ENCODE measurements at regions not wholly inside any gene's neighbourhood (a gene's known extent, or its start where the extent isn't known, plus 50 kb on each side); places are given as distances from the start of the nearest gene placed in this dataset.
"Not testable (repeated sequence)": the region's sequence is repeated elsewhere in the genome, so short reads cannot be mapped to it uniquely, and the experiment has no call there.

GRCh38 chr10:4403638-4404252 lies 422.3 kb upstream of the AKR1E2 start:
- no peaks in the 10 kb centered on the region for H3K36me3 ChIP-seq (replicated peaks)
- H3K4me3 ChIP-seq = no peak overlapping the region
- no peaks in the 10 kb centered on the region for H3K27me3 ChIP-seq (ENCODE audit: low read depth)
- no peak for DNase-seq (ENCODE audit: low spot score in 2 of 2)
- no peaks in the 10 kb centered on the region for H3K9me3 ChIP-seq
- in situ Hi-C loops (cut with MboI; ENCODE audit: low sequenced_read_pairs) = no loop called here
- no peaks in the 10 kb centered on the region for H3K4me1 ChIP-seq

DNA sequence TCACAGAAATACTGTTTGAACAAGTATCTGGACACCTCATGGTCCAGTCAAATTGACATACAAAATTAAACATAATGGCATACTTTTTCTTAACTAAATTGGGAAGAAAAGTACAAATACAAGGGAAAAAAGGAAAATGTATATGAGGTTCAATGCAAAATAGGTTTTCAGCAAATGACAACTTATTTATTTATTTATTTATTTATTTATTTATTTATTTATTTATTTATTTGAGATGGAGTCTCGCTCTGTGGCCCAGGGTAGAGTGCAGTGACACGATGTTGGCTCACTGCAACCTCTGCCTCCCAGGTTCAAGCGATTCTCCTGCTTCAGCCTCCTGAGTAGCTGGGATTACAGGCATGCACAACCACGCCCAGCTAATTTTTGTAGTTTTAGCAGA lies 424.9 kb upstream of the AKR1E2 start:
- H3K36me3 ChIP-seq (replicated peaks); H3K27me3 ChIP-seq (ENCODE audit: low read depth); H3K4me1 ChIP-seq; in situ Hi-C loops (cut with MboI; ENCODE audit: low sequenced_read_pairs); H3K4me3 ChIP-seq; H3K9me3 ChIP-seq; DNase-seq (ENCODE audit: low spot score in 2 of 2): not testable (repeated sequence)

- H3K4me3 ChIP-seq = no peak overlapping the region
- H3K27me3 ChIP-seq (ENCODE audit: low read depth) = no peaks in the 10 kb centered on the region
- H3K9me3 ChIP-seq = no peaks in the 10 kb centered on the region
- no peaks in the 10 kb centered on the region for H3K36me3 ChIP-seq (replicated peaks)
- H3K4me1 ChIP-seq = no peaks in the 10 kb centered on the region
- in situ Hi-C loops (cut with MboI; ENCODE audit: low sequenced_read_pairs) = no loop called here
- DNase-seq (ENCODE audit: low spot score in 2 of 2) = no peak
Measured at GRCh38 chr10:4399556-4399955, 426.5 kb upstream of the AKR1E2 start.

DNA sequence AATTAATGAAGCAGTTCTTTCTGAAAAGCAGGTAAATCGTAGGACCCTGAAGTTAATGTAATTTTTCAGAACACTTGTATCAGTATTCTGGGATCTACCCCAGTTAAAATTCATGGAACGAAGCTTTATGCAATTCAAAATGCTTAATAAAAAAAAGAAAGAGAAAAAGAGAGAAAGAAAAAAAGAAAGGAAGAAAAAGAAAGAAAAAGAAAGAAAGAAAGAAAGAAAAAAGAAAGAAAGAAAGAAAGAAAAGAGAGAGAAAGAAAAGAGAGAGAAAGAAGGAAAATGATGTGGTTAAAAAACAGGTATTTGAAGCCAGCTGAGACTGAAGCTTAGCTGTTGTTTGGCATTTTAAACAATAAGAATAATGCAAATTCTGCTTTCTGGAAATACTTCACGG lies 427.4 kb upstream of the AKR1E2 start:
- no peaks in the 10 kb centered on the region for H3K4me1 ChIP-seq
- H3K4me3 ChIP-seq = no peak overlapping the region
- no peak for DNase-seq (ENCODE audit: low spot score in 2 of 2)
- no peaks in the 10 kb centered on the region for H3K27me3 ChIP-seq (ENCODE audit: low read depth)
- in situ Hi-C loops (cut with MboI; ENCODE audit: low sequenced_read_pairs) = no loop called here
- H3K9me3 ChIP-seq = no peaks in the 10 kb centered on the region
- H3K36me3 ChIP-seq (replicated peaks) = no peaks in the 10 kb centered on the region

DNA sequence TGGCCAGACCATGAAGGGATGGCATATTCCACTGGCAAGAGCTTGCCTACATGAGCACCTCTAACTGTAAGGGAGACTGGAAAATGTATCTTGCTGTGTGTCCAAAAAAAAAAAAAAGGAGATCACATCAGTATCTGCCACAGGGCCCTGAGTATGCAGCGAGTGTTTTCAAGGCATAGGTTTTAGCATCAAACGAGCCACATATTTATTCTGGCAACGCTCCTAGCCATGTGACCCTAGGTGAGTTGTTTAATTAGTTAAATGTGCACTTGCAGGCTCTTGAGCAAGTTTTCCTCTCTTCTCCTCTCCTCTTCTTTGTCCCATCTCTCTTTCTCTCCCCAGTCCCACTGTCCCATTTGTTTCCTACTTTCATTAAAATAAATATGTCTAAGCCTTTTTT lies 428.7 kb upstream of the AKR1E2 start:
- Histone ChIP-seq H3K36me3 (replicated peaks) (no peaks in the 10 kb centered on the region), H3K9me3 (no peaks in the 10 kb centered on the region), H3K4me1 (no peaks in the 10 kb centered on the region), H3K4me3 (no peak overlapping the region), H3K27me3 (ENCODE audit: low read depth) (no peaks in the 10 kb centered on the region)
- no peak for DNase-seq (ENCODE audit: low spot score in 2 of 2)
- in situ Hi-C loops (cut with MboI; ENCODE audit: low sequenced_read_pairs) = no loop called here

DNA sequence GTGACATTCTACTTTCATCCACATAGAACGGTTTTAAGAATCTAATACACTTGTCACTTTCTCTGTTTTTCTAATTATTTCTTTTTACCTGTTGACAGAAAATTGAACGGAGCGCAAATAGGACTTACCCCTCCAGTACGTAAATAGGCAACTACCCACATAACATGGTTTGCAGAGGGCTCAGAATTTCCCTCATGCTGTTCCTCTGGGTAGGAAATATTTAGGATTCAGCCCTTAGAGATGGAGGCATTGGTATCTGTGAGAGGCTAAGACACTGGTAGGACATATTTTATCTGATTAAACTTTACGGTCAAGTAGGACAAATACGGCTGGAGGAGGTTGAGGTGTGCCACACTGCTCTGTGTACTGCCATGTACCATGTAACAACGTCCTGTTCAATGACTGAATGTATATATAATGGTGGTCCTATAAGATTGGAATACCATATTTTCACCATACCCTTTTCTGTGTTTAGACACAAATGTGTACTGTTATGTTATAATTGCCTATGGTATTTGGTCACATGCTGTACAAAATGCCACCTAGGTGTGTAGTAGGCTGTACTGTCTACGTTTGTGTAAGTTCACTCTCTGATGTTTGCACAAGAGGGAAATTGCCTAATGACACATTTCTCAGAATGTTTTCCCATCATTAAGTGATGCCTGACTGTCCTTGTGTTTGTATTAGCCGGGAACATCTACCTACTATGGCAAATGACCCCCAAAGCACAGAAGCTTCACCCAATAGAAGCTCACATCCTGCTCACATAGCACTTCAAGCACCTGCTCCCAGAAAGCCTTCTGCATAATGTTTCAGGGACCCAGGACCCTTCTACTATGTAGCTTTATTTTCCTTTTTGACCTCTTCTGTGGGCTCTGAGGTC lies 429.4 kb upstream of the AKR1E2 start:
- H3K4me3 ChIP-seq = no peak overlapping the region
- in situ Hi-C loops (cut with MboI; ENCODE audit: low sequenced_read_pairs) = no loop called here

DNA sequence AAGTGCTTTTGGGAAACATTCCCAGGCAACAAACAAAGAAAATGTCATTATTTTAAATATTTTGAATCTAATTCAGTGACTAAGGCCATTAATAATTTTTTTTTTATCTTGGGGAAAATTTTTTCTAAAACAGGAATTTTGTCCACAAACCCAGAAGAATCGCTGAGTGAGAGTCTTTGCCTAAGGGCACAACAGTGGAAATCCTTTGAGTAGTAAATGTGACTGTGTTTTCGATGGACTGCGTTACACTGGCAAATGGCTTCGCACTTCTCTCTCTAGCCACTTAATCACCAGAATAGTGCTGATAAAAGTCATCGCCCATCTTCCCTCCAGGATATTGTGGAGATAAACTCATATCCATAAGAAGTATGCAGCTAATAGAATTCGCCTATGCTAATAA lies 430.3 kb upstream of the AKR1E2 start:
- in situ Hi-C loops (cut with MboI; ENCODE audit: low sequenced_read_pairs) = no loop called here
- DNase-seq (ENCODE audit: low spot score in 2 of 2) = no peak

More for the DNA sequence above, 429.4 kb upstream of the AKR1E2 start:
- Histone ChIP-seq H3K4me1 (no peaks in the 10 kb centered on the region), H3K9me3 (no peaks in the 10 kb centered on the region), H3K27me3 (ENCODE audit: low read depth) (no peaks in the 10 kb centered on the region), H3K36me3 (replicated peaks) (no peaks in the 10 kb centered on the region)
- no peak for DNase-seq (ENCODE audit: low spot score in 2 of 2)

DNA sequence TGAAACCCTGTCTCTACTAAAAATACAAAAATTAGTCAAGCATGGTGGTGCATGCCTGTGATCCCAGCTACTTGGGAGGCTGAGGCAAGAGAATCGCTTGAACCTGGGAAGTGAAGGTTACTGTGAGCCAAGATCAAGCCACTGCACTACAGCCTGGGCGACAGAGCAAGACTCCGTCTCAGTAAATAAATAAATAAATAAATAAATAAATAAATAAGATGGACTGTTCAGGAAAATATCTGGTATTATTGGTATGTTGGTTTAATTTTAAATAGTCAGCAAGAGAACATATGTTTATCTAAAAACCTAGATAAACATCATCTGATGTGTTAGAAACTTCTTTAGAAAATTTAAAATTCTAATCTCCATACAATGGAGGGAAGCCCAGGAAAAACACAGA lies 431.6 kb upstream of the AKR1E2 start:
- H3K4me3 ChIP-seq; in situ Hi-C loops (cut with MboI; ENCODE audit: low sequenced_read_pairs); DNase-seq (ENCODE audit: low spot score in 2 of 2); H3K27me3 ChIP-seq (ENCODE audit: low read depth); H3K4me1 ChIP-seq; H3K36me3 ChIP-seq (replicated peaks); H3K9me3 ChIP-seq: not testable (repeated sequence)

More for the DNA sequence above, 430.3 kb upstream of the AKR1E2 start:
- Histone ChIP-seq H3K4me3 (no peak overlapping the region), H3K36me3 (replicated peaks) (no peaks in the 10 kb centered on the region), H3K9me3 (no peaks in the 10 kb centered on the region), H3K27me3 (ENCODE audit: low read depth) (no peaks in the 10 kb centered on the region), H3K4me1 (no peaks in the 10 kb centered on the region)

GRCh38 chr10:4391683-4392082 lies 434.3 kb upstream of the AKR1E2 start:
- in situ Hi-C loops (cut with MboI; ENCODE audit: low sequenced_read_pairs) = no loop called here

GRCh38 chr10:4390219-4390618 lies 435.8 kb upstream of the AKR1E2 start:
- Histone ChIP-seq H3K9me3 (no peaks in the 10 kb centered on the region), H3K36me3 (replicated peaks) (no peaks in the 10 kb centered on the region), H3K4me3 (no peak overlapping the region), H3K4me1 (no peaks in the 10 kb centered on the region), H3K27me3 (ENCODE audit: low read depth) (no peaks in the 10 kb centered on the region)
- in situ Hi-C loops (cut with MboI; ENCODE audit: low sequenced_read_pairs) = no loop called here
- no peak for DNase-seq (ENCODE audit: low spot score in 2 of 2)

More at GRCh38 chr10:4391683-4392082, 434.3 kb upstream of the AKR1E2 start:
- H3K4me1 ChIP-seq = no peaks in the 10 kb centered on the region
- no peak for DNase-seq (ENCODE audit: low spot score in 2 of 2)
- no peaks in the 10 kb centered on the region for H3K27me3 ChIP-seq (ENCODE audit: low read depth)
- H3K9me3 ChIP-seq = no peaks in the 10 kb centered on the region
- H3K4me3 ChIP-seq = no peak overlapping the region
- no peaks in the 10 kb centered on the region for H3K36me3 ChIP-seq (replicated peaks)

GRCh38 chr10:4385231-4385870 lies 440.7 kb upstream of the AKR1E2 start:
- DNase-seq (ENCODE audit: low spot score in 2 of 2) = no peak
- H3K4me3 ChIP-seq = no peak overlapping the region
- H3K27me3 ChIP-seq (ENCODE audit: low read depth) = no peaks in the 10 kb centered on the region
- no peaks in the 10 kb centered on the region for H3K4me1 ChIP-seq
- H3K9me3 ChIP-seq = no peaks in the 10 kb centered on the region
- in situ Hi-C loops (cut with MboI; ENCODE audit: low sequenced_read_pairs) = no loop called here
- H3K36me3 ChIP-seq (replicated peaks) = no peaks in the 10 kb centered on the region

- no peaks in the 10 kb centered on the region for H3K9me3 ChIP-seq
- in situ Hi-C loops (cut with MboI; ENCODE audit: low sequenced_read_pairs) = no loop called here
- no peaks in the 10 kb centered on the region for H3K27me3 ChIP-seq (ENCODE audit: low read depth)
- no peaks in the 10 kb centered on the region for H3K4me1 ChIP-seq
- H3K4me3 ChIP-seq = no peak overlapping the region
- H3K36me3 ChIP-seq (replicated peaks) = no peaks in the 10 kb centered on the region
- no peak for DNase-seq (ENCODE audit: low spot score in 2 of 2)
Measured at GRCh38 chr10:4384245-4384644, 441.8 kb upstream of the AKR1E2 start.

DNA sequence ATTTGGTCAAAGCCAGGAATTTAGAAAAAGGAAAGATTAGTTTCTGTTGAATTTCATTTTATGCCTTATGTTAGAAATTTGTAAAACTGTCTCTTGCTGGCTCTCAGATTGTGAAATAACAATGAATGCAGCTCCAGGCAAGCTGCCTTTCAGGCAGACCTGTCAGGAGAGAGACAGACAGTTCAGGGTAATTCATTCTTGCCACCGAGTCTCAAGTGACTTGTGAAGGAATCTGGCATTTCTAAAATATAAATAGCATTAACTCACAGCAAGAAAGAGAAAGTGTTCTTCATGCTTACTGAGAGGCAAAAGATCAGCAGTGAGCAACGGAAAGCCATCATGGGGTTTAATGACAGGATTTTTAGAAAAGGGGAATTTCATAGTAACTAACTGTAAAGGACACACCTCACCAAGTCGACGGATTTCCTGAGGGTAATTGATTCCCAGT lies 442.3 kb upstream of the AKR1E2 start:
- H3K4me1 ChIP-seq = no peaks in the 10 kb centered on the region
- no peaks in the 10 kb centered on the region for H3K36me3 ChIP-seq (replicated peaks)
- no peak overlapping the region for H3K4me3 ChIP-seq
- no peaks in the 10 kb centered on the region for H3K9me3 ChIP-seq
- in situ Hi-C loops (cut with MboI; ENCODE audit: low sequenced_read_pairs) = no loop called here
- no peaks in the 10 kb centered on the region for H3K27me3 ChIP-seq (ENCODE audit: low read depth)
- DNase-seq (ENCODE audit: low spot score in 2 of 2) = no peak

- Histone ChIP-seq H3K4me3 (no peak overlapping the region), H3K9me3 (no peaks in the 10 kb centered on the region), H3K4me1 (no peaks in the 10 kb centered on the region), H3K36me3 (replicated peaks) (no peaks in the 10 kb centered on the region), H3K27me3 (ENCODE audit: low read depth) (no peaks in the 10 kb centered on the region)
- no peak for DNase-seq (ENCODE audit: low spot score in 2 of 2)
- in situ Hi-C loops (cut with MboI; ENCODE audit: low sequenced_read_pairs) = no loop called here
Measured at GRCh38 chr10:4382811-4383210, 443.2 kb upstream of the AKR1E2 start.

All from HAP-1 (cell line).